ENCODE measurements at regions not wholly inside any gene's neighbourhood (a gene's known extent, or its start where the extent isn't known, plus 50 kb on each side); places are given as distances from the start of the nearest gene placed in this dataset.
A peak's percentile ranks its signal among the peaks of the same experiment; 100 is the strongest.
"Not testable (repeated sequence)": the region's sequence is repeated elsewhere in the genome, so short reads cannot be mapped to it uniquely, and the experiment has no call there.

GRCh38 chr2:185255566-185255965 is 483.0 kb upstream of the FSIP2 start:
- DNase-seq (ENCODE audit: low read depth) (peak; percentile 22), FAIRE-seq (no peak)
- Histone ChIP-seq H3K27me3 (ENCODE audit: control insufficient read depth, insufficient read depth, low read length) (no peaks in the 10 kb centered on the region), H3K4me3 (ENCODE audit: low read depth, low read length) (no peak overlapping the region), H3K36me3 (ENCODE audit: control insufficient read depth, insufficient read depth, low read length) (no peaks in the 10 kb centered on the region)
- no peak for TF ChIP-seq CTCF (IDR thresholded peaks at IDR 0.05; ENCODE audit: insufficient read depth, low read length, severe bottlenecking)

- Histone ChIP-seq H3K4me3 (ENCODE audit: low read depth, low read length) (no peak overlapping the region), H3K27me3 (ENCODE audit: control insufficient read depth, insufficient read depth, low read length) (no peaks in the 10 kb centered on the region), H3K36me3 (ENCODE audit: control insufficient read depth, insufficient read depth, low read length) (no peaks in the 10 kb centered on the region)
- DNase-seq (ENCODE audit: low read depth) (no peak), FAIRE-seq (no peak)
- no peak for TF ChIP-seq CTCF (IDR thresholded peaks at IDR 0.05; ENCODE audit: insufficient read depth, low read length, severe bottlenecking)
Measured at GRCh38 chr2:185265747-185266146, 472.9 kb upstream of the FSIP2 start.

- H3K4me3 ChIP-seq (ENCODE audit: low read depth, low read length): no peak overlapping the region
- DNase-seq (ENCODE audit: low read depth) (no peak), FAIRE-seq (no peak)
- TF ChIP-seq CTCF (IDR thresholded peaks at IDR 0.05; ENCODE audit: insufficient read depth, low read length, severe bottlenecking): no peak
- no peaks in the 10 kb centered on the region for H3K36me3 ChIP-seq (ENCODE audit: control insufficient read depth, insufficient read depth, low read length)
- no peaks in the 10 kb centered on the region for H3K27me3 ChIP-seq (ENCODE audit: control insufficient read depth, insufficient read depth, low read length)
Measured at GRCh38 chr2:185268651-185269050, 470.0 kb upstream of the FSIP2 start.

GRCh38 chr2:185274718-185275484 is 463.7 kb upstream of the FSIP2 start:
- no peak overlapping the region for H3K4me3 ChIP-seq (ENCODE audit: low read depth, low read length)
- FAIRE-seq (no peak), DNase-seq (ENCODE audit: low read depth) (no peak)
- H3K36me3 ChIP-seq (ENCODE audit: control insufficient read depth, insufficient read depth, low read length): no peaks in the 10 kb centered on the region
- no peak for TF ChIP-seq CTCF (IDR thresholded peaks at IDR 0.05; ENCODE audit: insufficient read depth, low read length, severe bottlenecking)
- no peaks in the 10 kb centered on the region for H3K27me3 ChIP-seq (ENCODE audit: control insufficient read depth, insufficient read depth, low read length)

- DNase-seq (ENCODE audit: low read depth): peak; percentile 10
- not testable (repeated sequence) for H3K4me3 ChIP-seq (ENCODE audit: low read depth, low read length); FAIRE-seq; H3K36me3 ChIP-seq (ENCODE audit: control insufficient read depth, insufficient read depth, low read length); H3K27me3 ChIP-seq (ENCODE audit: control insufficient read depth, insufficient read depth, low read length)
Measured at GRCh38 chr2:185275979-185276378, 462.6 kb upstream of the FSIP2 start.

- Histone ChIP-seq H3K36me3 (ENCODE audit: control insufficient read depth, insufficient read depth, low read length) (no peaks in the 10 kb centered on the region), H3K4me3 (ENCODE audit: low read depth, low read length) (no peak overlapping the region), H3K27me3 (ENCODE audit: control insufficient read depth, insufficient read depth, low read length) (no peaks in the 10 kb centered on the region)
- no peak for TF ChIP-seq CTCF (IDR thresholded peaks at IDR 0.05; ENCODE audit: insufficient read depth, low read length, severe bottlenecking)
- FAIRE-seq (no peak), DNase-seq (ENCODE audit: low read depth) (no peak)
Measured at GRCh38 chr2:185278761-185279160, 459.8 kb upstream of the FSIP2 start.

Data from bronchial epithelial cell (primary cell).